ENCODE measurements at regions not wholly inside any gene's neighbourhood (a gene's known extent, or its start where the extent isn't known, plus 50 kb on each side); places are given as distances from the start of the nearest gene placed in this dataset.

DNA sequence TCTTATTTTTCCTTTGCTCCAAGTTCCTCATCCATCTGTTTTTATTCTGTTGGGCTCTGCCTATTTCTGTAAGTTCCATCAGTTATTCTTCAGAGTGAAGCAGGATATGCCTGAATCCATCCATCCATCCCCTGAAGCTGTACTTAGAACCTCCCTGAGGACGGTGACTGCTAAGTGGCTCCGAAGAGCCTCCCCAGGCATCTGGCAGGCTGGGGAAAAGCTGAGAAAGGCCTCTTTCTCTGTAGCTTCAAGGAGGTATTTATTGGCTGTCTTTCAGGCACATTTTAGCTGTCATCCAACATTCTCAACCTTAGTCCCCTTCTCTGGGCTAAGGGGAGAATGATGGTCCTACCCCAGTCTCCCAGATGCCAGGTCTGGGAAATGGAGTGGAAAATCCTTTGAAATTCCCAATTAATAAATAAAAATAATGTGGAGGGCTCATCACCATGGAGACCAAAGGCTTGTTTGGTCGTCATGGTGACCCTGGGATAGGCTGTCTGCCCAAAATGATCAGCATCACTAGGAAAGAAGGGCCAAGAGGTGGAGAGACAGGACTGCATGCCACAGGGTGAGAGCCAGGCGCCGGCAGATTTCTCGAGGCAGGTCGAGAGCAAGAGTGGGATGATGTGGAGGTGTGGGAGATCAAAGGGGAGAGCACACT is 82.0 kb downstream of the UBIAD1 start:
- TF ChIP-seq CTCF (IDR thresholded peaks at IDR 0.05): no peak

GRCh38 chr1:11355559-11356475 is 82.8 kb downstream of the UBIAD1 start:
- ATAC-seq (no peak), DNase-seq (no peak)
- Histone ChIP-seq H3K36me3 (no peaks in the 10 kb centered on the region), H3K27me3 (peaks cover 19 to 65% of the 10 kb centered on the region in 2 donors), H3K4me1 (no peaks in the 10 kb centered on the region), H3K4me3 (no peak overlapping the region), H3K27ac (no peak overlapping the region), H3K9me3 (no peaks in the 10 kb centered on the region)
- intact Hi-C loops (cut with DNase I): no loop called here
- no peak for TF ChIP-seq CTCF (IDR thresholded peaks at IDR 0.05)

More for the DNA sequence above, 82.0 kb downstream of the UBIAD1 start:
- Histone ChIP-seq H3K27me3 (peaks cover 19 to 68% of the 10 kb centered on the region in 2 donors), H3K27ac (no peak overlapping the region), H3K36me3 (no peaks in the 10 kb centered on the region), H3K9me3 (no peaks in the 10 kb centered on the region), H3K4me1 (no peaks in the 10 kb centered on the region), H3K4me3 (no peak overlapping the region)
- intact Hi-C loops (cut with DNase I): no loop called here
- ATAC-seq (no peak), DNase-seq (no peak)

DNA sequence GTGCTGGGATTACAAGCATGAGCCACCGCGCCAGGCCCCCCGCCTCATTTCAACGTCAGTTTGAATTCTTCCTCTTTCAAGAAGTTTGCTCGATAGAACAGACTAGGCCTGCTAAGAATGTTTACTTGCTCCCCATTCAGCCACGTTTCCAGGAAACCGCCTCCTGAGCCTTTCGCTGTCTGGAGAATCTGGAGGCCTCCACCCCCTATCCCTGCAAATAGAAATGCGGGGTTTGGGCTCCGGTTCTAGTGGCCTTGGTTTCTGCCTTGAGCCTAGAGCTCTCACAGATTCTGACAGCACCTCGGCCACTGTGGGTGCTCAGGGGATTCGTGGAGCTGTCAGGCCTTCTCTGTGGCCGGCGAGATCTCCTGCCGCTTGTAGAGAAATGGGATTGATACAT is 84.3 kb downstream of the UBIAD1 start:
- intact Hi-C loops (cut with DNase I): no loop called here
- Histone ChIP-seq H3K36me3 (no peaks in the 10 kb centered on the region), H3K9me3 (no peaks in the 10 kb centered on the region), H3K4me1 (no peaks in the 10 kb centered on the region), H3K27me3 (peaks cover 19 to 66% of the 10 kb centered on the region in 2 donors), H3K4me3 (no peak overlapping the region), H3K27ac (no peak overlapping the region)
- no peak for DNase-seq
- TF ChIP-seq CTCF (IDR thresholded peaks at IDR 0.05): no peak
- ATAC-seq: no peak

DNA sequence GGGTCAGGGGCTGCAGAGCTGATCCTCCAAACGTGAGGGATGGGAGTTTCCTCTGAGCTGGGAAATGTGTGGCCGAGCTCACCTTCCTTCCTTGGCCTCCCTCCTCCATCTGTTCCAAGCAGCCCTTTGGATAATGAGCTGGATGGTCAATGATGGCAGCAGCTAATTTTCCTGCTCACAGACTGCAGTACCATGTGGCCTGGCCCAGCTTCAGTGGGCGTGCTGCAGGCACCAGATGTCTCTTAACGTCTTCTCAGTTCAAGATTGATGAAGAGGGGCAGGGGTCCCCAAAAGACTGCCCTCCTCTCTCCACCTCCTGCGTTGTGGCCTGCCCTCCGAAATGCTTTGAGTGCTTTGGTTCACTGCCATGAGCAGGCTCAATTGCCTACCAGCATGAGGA is 86.0 kb downstream of the UBIAD1 start:
- intact Hi-C loops (cut with DNase I): no loop called here
- no peak overlapping the region for H3K4me3 ChIP-seq
- H3K27me3 ChIP-seq: peaks cover 19 to 78% of the 10 kb centered on the region in 2 donors

More for the DNA sequence above, 86.0 kb downstream of the UBIAD1 start:
- H3K4me1 ChIP-seq: no peaks in the 10 kb centered on the region
- no peaks in the 10 kb centered on the region for H3K36me3 ChIP-seq
- TF ChIP-seq CTCF (IDR thresholded peaks at IDR 0.05): no peak
- H3K27ac ChIP-seq: no peak overlapping the region
- no peaks in the 10 kb centered on the region for H3K9me3 ChIP-seq
- DNase-seq (no peak), ATAC-seq (no peak)

Data from left lung (tissue), 4 donors.